GM12874 (cell line): ENCODE measurements at regions not wholly inside any gene's neighbourhood (a gene's known extent, or its start where the extent isn't known, plus 50 kb on each side); places are given as distances from the start of the nearest gene placed in this dataset.

ENCODE experiments used
- TF ChIP-seq, protein P1 (sequence below): IDR thresholded peaks from 2 replicates; pipeline ENCODE4 v1.5.1; 2011; ENCODE audit warnings: low read depth, mild to moderate bottlenecking, control low read depth, low read length, moderate library complexity; ENCODE audit not compliant: insufficient read depth

DNA sequence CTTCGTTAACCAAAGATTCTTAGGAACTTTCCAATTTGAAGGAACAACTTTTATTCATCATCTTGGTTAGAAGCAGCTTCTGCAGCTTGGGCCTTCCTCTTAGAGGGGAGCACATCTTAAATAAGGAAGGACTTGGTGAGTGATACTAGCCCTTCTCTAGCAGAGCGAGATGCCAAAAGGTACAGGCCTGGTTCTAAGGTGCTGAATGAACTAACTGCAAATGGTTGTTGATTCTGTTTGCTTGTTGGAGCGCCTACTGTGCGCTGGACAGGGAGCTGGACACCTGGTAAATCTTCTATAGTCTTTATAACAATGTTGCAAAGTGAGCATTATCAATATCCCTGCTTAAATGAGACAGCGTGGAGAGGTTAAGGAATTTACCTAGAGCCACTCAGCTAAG, 127.1 kb downstream of the MYCN start:
- TF ChIP-seq, protein P1, sequence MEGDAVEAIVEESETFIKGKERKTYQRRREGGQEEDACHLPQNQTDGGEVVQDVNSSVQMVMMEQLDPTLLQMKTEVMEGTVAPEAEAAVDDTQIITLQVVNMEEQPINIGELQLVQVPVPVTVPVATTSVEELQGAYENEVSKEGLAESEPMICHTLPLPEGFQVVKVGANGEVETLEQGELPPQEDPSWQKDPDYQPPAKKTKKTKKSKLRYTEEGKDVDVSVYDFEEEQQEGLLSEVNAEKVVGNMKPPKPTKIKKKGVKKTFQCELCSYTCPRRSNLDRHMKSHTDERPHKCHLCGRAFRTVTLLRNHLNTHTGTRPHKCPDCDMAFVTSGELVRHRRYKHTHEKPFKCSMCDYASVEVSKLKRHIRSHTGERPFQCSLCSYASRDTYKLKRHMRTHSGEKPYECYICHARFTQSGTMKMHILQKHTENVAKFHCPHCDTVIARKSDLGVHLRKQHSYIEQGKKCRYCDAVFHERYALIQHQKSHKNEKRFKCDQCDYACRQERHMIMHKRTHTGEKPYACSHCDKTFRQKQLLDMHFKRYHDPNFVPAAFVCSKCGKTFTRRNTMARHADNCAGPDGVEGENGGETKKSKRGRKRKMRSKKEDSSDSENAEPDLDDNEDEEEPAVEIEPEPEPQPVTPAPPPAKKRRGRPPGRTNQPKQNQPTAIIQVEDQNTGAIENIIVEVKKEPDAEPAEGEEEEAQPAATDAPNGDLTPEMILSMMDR = no peak

DNA sequence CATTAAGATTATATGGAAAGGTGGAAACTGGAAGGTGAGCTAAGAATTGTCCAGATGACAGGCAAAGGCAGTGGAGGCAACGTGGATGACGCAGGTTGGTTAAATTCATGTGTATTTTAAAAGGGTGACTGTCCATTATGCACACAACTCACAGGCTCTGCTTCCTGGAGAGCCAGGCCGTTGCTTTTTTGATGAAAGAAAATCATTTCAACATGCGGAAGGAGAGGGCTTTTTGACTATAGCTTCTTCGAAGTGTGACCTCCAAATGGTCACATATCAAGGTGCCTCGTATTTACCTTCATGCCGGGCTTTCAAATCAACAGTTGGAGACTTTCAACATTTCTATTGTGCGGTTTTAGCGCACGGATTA, 126.7 kb downstream of the MYCN start:
- TF ChIP-seq, protein P1 = no peak

DNA sequence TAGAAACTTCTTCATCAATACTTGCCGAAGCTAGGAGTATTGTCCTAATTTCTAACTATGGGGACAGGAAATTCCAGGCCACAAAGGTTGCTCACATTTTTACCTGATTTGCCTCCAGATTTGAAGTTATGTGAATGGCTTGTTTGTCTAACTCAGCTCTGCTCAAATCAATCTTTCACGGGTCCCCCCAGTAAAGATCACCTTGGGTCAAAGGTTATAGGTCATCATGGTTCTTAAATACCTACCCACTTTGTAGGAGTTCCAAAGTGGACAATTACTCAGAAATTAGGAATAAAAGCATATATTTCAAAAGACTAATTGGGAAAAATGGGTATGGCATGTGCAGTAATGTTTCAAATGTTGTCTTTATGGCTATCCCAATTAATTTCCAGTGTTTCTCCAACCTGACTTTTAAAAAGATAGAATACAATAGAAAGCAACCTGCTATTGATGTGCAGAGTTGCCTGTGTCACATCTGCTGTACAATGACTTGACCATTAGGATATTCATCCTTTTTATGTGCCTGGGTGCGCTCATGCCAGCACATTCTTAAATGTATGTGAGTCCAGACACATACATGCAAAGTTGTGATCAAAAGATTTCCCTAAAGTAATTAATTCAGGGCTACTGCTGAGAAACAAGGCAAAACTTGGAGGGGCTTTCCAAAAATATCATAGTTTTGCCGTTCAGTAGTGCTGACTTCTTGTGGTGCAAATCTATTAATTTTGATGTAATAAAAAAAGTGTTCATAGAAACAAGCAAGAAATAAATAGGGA, 126.1 kb downstream of the MYCN start:
- TF ChIP-seq, protein P1 = no peak

DNA sequence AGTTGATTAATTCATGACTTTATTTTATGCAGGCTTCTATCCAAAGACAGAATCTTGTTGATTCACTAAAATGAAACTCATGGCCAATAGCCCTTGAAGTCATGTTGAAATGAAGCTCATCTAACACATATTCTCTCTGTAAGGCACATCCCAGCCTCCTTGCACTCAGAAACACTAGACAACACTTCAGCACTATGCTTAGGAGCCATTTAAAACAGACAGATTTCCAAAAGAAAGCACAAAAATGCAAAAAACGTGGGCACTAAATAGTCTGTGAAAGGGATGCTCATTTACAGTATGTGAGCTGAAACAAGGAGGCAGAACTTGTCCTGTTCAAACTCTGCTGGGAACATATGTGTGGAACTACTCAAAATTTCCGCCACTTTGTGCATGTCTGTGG, 124.4 kb downstream of the MYCN start:
- TF ChIP-seq, protein P1 = no peak

DNA sequence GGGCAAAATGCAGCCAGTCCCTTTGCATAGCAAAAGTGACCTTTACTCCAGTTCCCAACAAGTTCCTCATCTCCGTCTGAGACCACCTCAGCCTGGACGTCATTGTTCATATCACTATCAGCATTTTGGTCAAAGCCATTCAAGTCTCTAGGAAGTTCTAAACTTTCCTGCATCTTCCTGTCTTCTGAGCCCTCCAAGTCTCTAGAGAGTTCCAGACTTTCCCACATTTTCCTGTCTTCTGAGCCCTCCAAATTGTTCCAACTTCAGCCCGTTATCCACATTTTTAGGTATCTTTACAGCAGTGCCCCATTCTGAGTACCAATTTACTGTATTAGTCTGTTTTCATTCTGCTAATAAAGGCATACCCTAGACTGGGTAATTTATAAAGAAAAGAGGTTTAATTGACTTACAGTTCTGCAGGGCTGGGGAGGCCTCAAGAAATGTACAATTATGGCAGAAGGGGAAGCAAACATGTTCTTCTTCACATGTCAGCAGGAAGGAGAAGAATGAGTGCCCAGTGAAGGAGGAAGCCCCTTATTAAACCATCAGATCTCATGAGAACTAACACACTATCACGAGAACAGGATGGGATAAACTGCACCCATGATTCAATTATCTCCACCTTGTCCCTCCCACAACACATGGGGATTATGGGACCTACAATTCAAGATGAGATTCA, 123.7 kb downstream of the MYCN start:
- TF ChIP-seq, protein P1 = no peak

DNA sequence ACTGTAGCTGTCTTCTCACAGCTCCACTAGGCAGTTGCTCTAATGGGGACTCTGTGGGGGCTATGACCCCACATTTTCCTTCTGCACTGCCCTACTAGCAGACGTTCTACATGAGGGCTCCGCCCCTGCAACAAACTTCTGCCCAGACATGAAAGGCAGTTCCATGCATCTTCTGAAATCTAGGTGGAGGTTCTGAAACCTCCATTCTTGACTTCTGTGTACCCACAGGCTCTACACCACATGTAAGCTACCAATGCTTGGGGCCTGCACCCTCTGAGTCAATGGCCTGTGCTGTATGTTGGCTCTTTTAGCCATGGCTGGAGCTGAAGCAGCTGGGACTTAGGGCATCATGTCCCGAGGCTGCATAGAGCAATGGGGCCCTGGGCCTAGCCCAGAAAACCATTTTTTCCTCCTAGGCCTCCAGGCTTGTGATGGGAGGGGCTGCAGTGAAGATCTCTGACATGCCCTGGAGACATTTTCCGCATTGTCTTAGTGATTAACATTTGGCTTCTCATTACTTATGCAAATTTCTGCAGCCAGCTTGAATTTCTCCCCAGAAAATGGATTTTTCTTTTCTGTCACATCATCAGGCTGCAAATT, 123.0 kb downstream of the MYCN start:
- TF ChIP-seq, protein P1 = no peak

DNA sequence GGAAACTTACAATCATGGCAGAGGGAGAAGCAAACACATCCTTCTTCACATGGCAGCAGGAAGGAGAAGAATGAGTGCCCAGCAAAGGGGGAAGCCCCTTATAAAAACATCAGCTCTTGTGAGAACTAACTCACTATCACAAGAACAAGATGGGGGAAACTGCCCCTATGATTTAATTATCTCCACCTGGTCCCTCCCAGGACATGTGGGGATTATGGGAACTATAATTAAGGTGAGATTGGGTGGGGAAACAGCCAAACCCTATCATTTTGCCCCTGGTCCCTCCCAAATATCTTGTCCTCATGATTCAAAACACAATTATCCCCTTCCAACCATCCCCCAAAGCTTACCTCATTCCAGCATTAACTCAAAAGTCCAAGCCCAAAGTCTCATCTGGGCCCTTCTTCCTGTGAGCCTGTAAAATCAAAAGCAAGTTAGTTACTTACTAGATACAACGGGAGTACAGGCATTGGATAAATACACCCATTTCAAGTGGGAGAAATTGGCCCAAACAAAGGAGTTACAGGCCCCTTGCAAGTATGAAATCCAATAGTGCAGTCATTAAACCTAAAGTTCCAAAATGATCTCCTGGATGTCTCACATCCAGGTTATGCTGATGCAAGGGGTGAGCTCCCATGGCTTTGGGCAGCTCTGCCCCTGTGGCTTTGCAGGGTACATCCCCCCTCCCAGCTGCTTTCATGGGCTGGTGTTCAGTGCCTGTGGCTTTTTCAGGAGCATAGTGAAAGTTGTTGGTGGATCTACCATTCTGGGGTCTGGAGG, 122.3 kb downstream of the MYCN start:
- TF ChIP-seq, protein P1 = no peak
